Spleen (tissue), 11 donors: ENCODE measurements at regions not wholly inside any gene's neighbourhood (a gene's known extent, or its start where the extent isn't known, plus 50 kb on each side); places are given as distances from the start of the nearest gene placed in this dataset.
A peak's percentile ranks its signal among the peaks of the same experiment; 100 is the strongest.

Source experiments
- DNase-seq: peaks from one replicate; pipeline ENCODE4 v3.0.0-alpha.2; 2020
- H3K27ac ChIP-seq, 8 donors: fragments of 200-600 bp; sonication (generic) in 7 of 8; 1 replicate in 4 of 8; 2 replicates in 4 of 8; pipeline versions ENCODE4 v1.5.0 to v1.8.0; 2016 to 2021; ENCODE audit warnings: inconsistent platforms in 4 of 8, mild to moderate bottlenecking in 4 of 8, moderate library complexity in 1 of 8
- H3K27me3 ChIP-seq, 7 donors: fragments of 200-600 bp; sonication (generic) in 6 of 7; replicated peaks in 1 of 7; 1 replicate in 4 of 7; 2 replicates in 3 of 7; pipeline versions ENCODE4 v1.5.0 to v1.8.0; 2016 to 2021; ENCODE audit warnings: inconsistent platforms in 3 of 7, mild to moderate bottlenecking in 1 of 7
- H3K36me3 ChIP-seq, 6 donors: fragments of 200-600 bp; sonication (generic) in 5 of 6; 1 replicate in 4 of 6; 2 replicates in 2 of 6; pipeline versions ENCODE4 v1.5.0 to v1.8.0; 2016 to 2021; ENCODE audit warnings: inconsistent platforms in 2 of 6
- H3K4me1 ChIP-seq, 6 donors: fragments of 200-600 bp; sonication (generic) in 5 of 6; 1 replicate in 3 of 6; 2 replicates in 3 of 6; pipeline versions ENCODE4 v1.5.0 to v1.8.0; 2016 to 2021; ENCODE audit warnings: inconsistent platforms in 3 of 6
- H3K4me3 ChIP-seq, 8 donors: fragments of 200-600 bp; sonication (generic) in 7 of 8; 1 replicate in 4 of 8; 2 replicates in 4 of 8; pipeline versions ENCODE4 v1.5.0 to v1.8.0; 2016 to 2021; ENCODE audit warnings: inconsistent platforms in 4 of 8, mild to moderate bottlenecking in 4 of 8, moderate library complexity in 2 of 8
- H3K9me3 ChIP-seq, 8 donors: fragments of 200-600 bp; sonication (generic) in 7 of 8; 1 replicate in 4 of 8; 2 replicates in 4 of 8; pipeline versions ENCODE4 v1.5.0 to v1.8.0; 2016 to 2021; ENCODE audit warnings: inconsistent platforms in 4 of 8
- CTCF ChIP-seq, 11 experiments: fragments of 200-600 bp in 7 of 11; fragments of 450-650 bp in 4 of 11; sonication (generic) in 4 of 11; IDR thresholded peaks in 8 of 11; conservative IDR thresholded peaks in 3 of 11; 1 replicate in 7 of 11; 2 replicates in 4 of 11; pipeline versions ENCODE4 v1.4.0 to v1.8.0; 2016 to 2021; ENCODE audit warnings: antibody characterized with exemption in 11 of 11, inconsistent platforms in 4 of 11, mild to moderate bottlenecking in 1 of 11
- POLR2A ChIP-seq, 3 donors: fragments of 450-650 bp; IDR thresholded peaks; one replicate each; pipeline ENCODE4 v1.5.1; 2017; ENCODE audit warnings: antibody characterized with exemption in 3 of 3, mild to moderate bottlenecking in 1 of 3
- POLR2AphosphoS5 ChIP-seq, 3 donors: sonication (generic); formaldehyde crosslinking; IDR thresholded peaks; one replicate each; pipeline ENCODE4 v1.5.1; 2017; ENCODE audit warnings: antibody characterized with exemption in 3 of 3
- WGBS, 5 donors: extraction: QIAGEN DNeasy Blood & Tissue Kit in 3 of 5; methylation state at CpG; one replicate each; pipeline versions ENCODE4 v1.1.5 to v1.1.7; 2013 to 2018; 5-methylcytosine and 5-hydroxymethylcytosine counted together
- intact Hi-C: fragments of 100-400 bp; cut with DNase I; formaldehyde crosslinking; loops from one replicate; pipeline ENCODE4 v1.15.0; 2023; ENCODE audit warnings: low total_unique reads
- donor health status: healthy with polysubstance abuse.
- donor health status: DM: no; HTN: no; CAD: no; lungs with moderate emphysema.
- donor health status: DM: no; HTN: no; CAD: no.
- donor health status: Bipolar disorder and iron deficiency.
- donor health status: healthy.
- donor health status: DM: no; HTN: no; CAD: no.
- donor health status: DM: yes; HTN: yes; CAD: no.

- Histone ChIP-seq H3K27ac (no peak overlapping the region), H3K27me3 (no peaks in the 10 kb centered on the region), H3K9me3 (no peaks in the 10 kb centered on the region), H3K4me1 (no peaks in the 10 kb centered on the region), H3K4me3 (no peak overlapping the region), H3K36me3 (no peaks in the 10 kb centered on the region)
- intact Hi-C loops: no loop called here
- 61 to 76% (median 68%) methylated on average over 7 of the region's 7 CpGs for WGBS, 5 donors
- TF ChIP-seq CTCF (IDR thresholded peaks at IDR 0.05 in 8 of 11, conservative IDR thresholded peaks at IDR 0.05 in 3 of 11) (no peak), POLR2A (IDR thresholded peaks at IDR 0.05) (no peak), POLR2AphosphoS5 (IDR thresholded peaks at IDR 0.05) (no peak)
- DNase-seq: no peak
Observed at GRCh38 chr14:37972941-37973887, 234.5 kb upstream of the SSTR1 start.

GRCh38 chr14:37974421-37974820, 233.3 kb upstream of the SSTR1 start:
- DNase-seq: no peak
- H3K27me3 ChIP-seq: no peaks in the 10 kb centered on the region
- H3K9me3 ChIP-seq: no peaks in the 10 kb centered on the region
- H3K4me1 ChIP-seq: no peaks in the 10 kb centered on the region
- H3K36me3 ChIP-seq: no peaks in the 10 kb centered on the region
- H3K4me3 ChIP-seq: no peak overlapping the region
- 89 to 94% (median 93%) methylated on average over 1 of the region's 1 CpG for WGBS, 5 donors
- intact Hi-C loops: no loop called here
- no peak for TF ChIP-seq CTCF (IDR thresholded peaks at IDR 0.05 in 8 of 11, conservative IDR thresholded peaks at IDR 0.05 in 3 of 11)
- no peak for TF ChIP-seq POLR2AphosphoS5 (IDR thresholded peaks at IDR 0.05)
- no peak for TF ChIP-seq POLR2A (IDR thresholded peaks at IDR 0.05)
- no peak overlapping the region for H3K27ac ChIP-seq

- no peaks in the 10 kb centered on the region for H3K4me1 ChIP-seq
- no peak for DNase-seq
- H3K9me3 ChIP-seq: peaks cover 0 to 26% (median 18%) of the 10 kb centered on the region in 8 donors
- no peaks in the 10 kb centered on the region for H3K27me3 ChIP-seq
- H3K27ac ChIP-seq: no peak overlapping the region
- no peaks in the 10 kb centered on the region for H3K36me3 ChIP-seq
- intact Hi-C loops: no loop called here
- TF ChIP-seq POLR2A (IDR thresholded peaks at IDR 0.05) (no peak), POLR2AphosphoS5 (IDR thresholded peaks at IDR 0.05) (no peak), CTCF (IDR thresholded peaks at IDR 0.05 in 8 of 11, conservative IDR thresholded peaks at IDR 0.05 in 3 of 11) (no peak)
- H3K4me3 ChIP-seq: no peak overlapping the region
Observed at GRCh38 chr14:37977481-37977880, 230.2 kb upstream of the SSTR1 start.

GRCh38 chr14:37985826-37986470, 221.8 kb upstream of the SSTR1 start:
- Histone ChIP-seq H3K4me3 (no peak overlapping the region), H3K9me3 (peaks cover 0 to 16% (median 10%) of the 10 kb centered on the region in 8 donors), H3K36me3 (no peaks in the 10 kb centered on the region), H3K27me3 (no peaks in the 10 kb centered on the region), H3K4me1 (no peaks in the 10 kb centered on the region), H3K27ac (no peak overlapping the region)
- intact Hi-C loops: loop anchor here (5.0 kb wide), 1 partner anchor 211 kb away; no protein-coding TSS in a partner anchor
- TF ChIP-seq CTCF (IDR thresholded peaks at IDR 0.05 in 8 of 11, conservative IDR thresholded peaks at IDR 0.05 in 3 of 11) (peak; percentile 27 to 81 (median 61)), POLR2AphosphoS5 (IDR thresholded peaks at IDR 0.05) (no peak), POLR2A (IDR thresholded peaks at IDR 0.05) (no peak)
- no peak for DNase-seq
- WGBS, 5 donors: 50 to 64% (median 60%) methylated on average over 2 of the region's 2 CpGs
